MCF 10A (cell line): ENCODE measurements at regions not wholly inside any gene's neighbourhood (a gene's known extent, or its start where the extent isn't known, plus 50 kb on each side); places are given as distances from the start of the nearest gene placed in this dataset.

Experiments
- BruUV-seq: library from RNA; stranded (reverse); fragments of 400-500 nt; replicated peaks from 2 replicates; lab custom pipeline; 2021; lab: Mats Ljungman, UMichigan
- CTCF ChIA-PET: fragments of 300-600 bp; sonication (Branson Sonifier 250); formaldehyde crosslinking; extraction: SDS; loops from one replicate; lab custom pipeline; 2021; ENCODE audit warnings: antibody characterized with exemption, inconsistent platforms; lab: Yijun Ruan, JAX
- POLR2A ChIA-PET: fragments of 300-600, 350-650 bp; sonication (Branson Sonifier 250); formaldehyde crosslinking; extraction: SDS; loops from one replicate; lab custom pipeline; 2020; ENCODE audit warnings: antibody characterized with exemption, inconsistent platforms; lab: Yijun Ruan, JAX
- DNase-seq: peaks from one replicate; pipeline ENCODE4 v3.0.0-alpha.2; 2018; ENCODE audit not compliant: unreplicated experiment
- H3K27ac Mint-ChIP-seq: one replicate; pipeline ENCODE4 v1.8.0; 2022; ENCODE audit warnings: mild to moderate bottlenecking, low read depth, mixed read lengths; ENCODE audit not compliant: unreplicated experiment
- H3K27me3 Mint-ChIP-seq: one replicate; pipeline ENCODE4 v1.8.0; 2022; ENCODE audit warnings: mixed read lengths; ENCODE audit not compliant: insufficient read depth, unreplicated experiment
- H3K36me3 Mint-ChIP-seq: one replicate; pipeline ENCODE4 v1.8.0; 2022; ENCODE audit warnings: mild to moderate bottlenecking, moderate library complexity, mixed read lengths; ENCODE audit not compliant: insufficient read depth, unreplicated experiment
- H3K4me1 Mint-ChIP-seq: one replicate; pipeline ENCODE4 v1.8.0; 2022; ENCODE audit warnings: mixed read lengths; ENCODE audit not compliant: insufficient read depth, unreplicated experiment
- H3K4me3 Mint-ChIP-seq: one replicate; pipeline ENCODE4 v1.8.0; 2022; ENCODE audit warnings: mild to moderate bottlenecking, moderate library complexity, mixed read lengths; ENCODE audit not compliant: unreplicated experiment
- H3K9me3 Mint-ChIP-seq: one replicate; pipeline ENCODE4 v1.8.0; 2022; ENCODE audit warnings: mixed read lengths; ENCODE audit not compliant: unreplicated experiment
- CTCF ChIP-seq: fragments of 200-600 bp; IDR thresholded peaks from one replicate; pipeline ENCODE4 v1.8.0; 2022; ENCODE audit warnings: antibody characterized with exemption, mild to moderate bottlenecking; ENCODE audit not compliant: unreplicated experiment
- intact Hi-C: fragments of 100-400 bp; cut with micrococcal nuclease; formaldehyde crosslinking; loops from 2 replicates; pipeline ENCODE4 v1.14.1; 2022

GRCh38 chr15:75148280-75148679 is 53.4 kb upstream of the C15orf39 start:
- no peak for TF ChIP-seq CTCF
- no peaks in the 10 kb centered on the region for H3K9me3 Mint-ChIP-seq
- ChIA-PET POLR2A (interaction anchor here (0.7 to 1.3 kb wide), 3 partner anchors 8 to 39 kb away, joined by 3 to 4 read pairs (median 3); no protein-coding TSS in a partner anchor), CTCF (no interaction called here)
- no peaks in the 10 kb centered on the region for H3K36me3 Mint-ChIP-seq
- peaks cover 12% of the 10 kb centered on the region for H3K4me1 Mint-ChIP-seq
- no peak for DNase-seq
- no TSS peak for BruUV-seq
- no peak overlapping the region for H3K27ac Mint-ChIP-seq
- H3K27me3 Mint-ChIP-seq: no peaks in the 10 kb centered on the region
- no peak overlapping the region for H3K4me3 Mint-ChIP-seq
- intact Hi-C loops: no loop called here

GRCh38 chr15:75149867-75150709 is 51.6 kb upstream of the C15orf39 start:
- TSS peak; percentile 92 for BruUV-seq
- Mint-ChIP-seq H3K36me3 (no peaks in the 10 kb centered on the region), H3K4me3 (no peak overlapping the region), H3K27ac (peak overlapping the region; percentile 2), H3K4me1 (peaks cover 12% of the 10 kb centered on the region), H3K27me3 (no peaks in the 10 kb centered on the region), H3K9me3 (no peaks in the 10 kb centered on the region)
- ChIA-PET POLR2A (interaction anchor here (0.9 to 1.6 kb wide), 3 partner anchors 24 to 52 kb away, joined by 3 to 6 read pairs (median 3); partner anchors contain the start of gene C15orf39), CTCF (interaction anchor here (0.6 kb wide), 1 partner anchor 499 kb away, joined by 3 read pairs; no protein-coding TSS in a partner anchor)
- TF ChIP-seq CTCF: no peak
- peak; percentile 78 for DNase-seq
- intact Hi-C loops: loop anchor here (5.0 kb wide), 1 partner anchor 43 kb away; no protein-coding TSS in a partner anchor

- H3K36me3 Mint-ChIP-seq: no peaks in the 10 kb centered on the region
- H3K9me3 Mint-ChIP-seq: no peaks in the 10 kb centered on the region
- H3K4me3 Mint-ChIP-seq: no peak overlapping the region
- no peaks in the 10 kb centered on the region for H3K27me3 Mint-ChIP-seq
- TF ChIP-seq CTCF: no peak
- intact Hi-C loops: loop anchor here (5.0 kb wide), 1 partner anchor 44 kb away; no protein-coding TSS in a partner anchor
- peaks cover 12% of the 10 kb centered on the region for H3K4me1 Mint-ChIP-seq
- ChIA-PET POLR2A (interaction anchor here (1.6 kb wide), 1 partner anchor 24 kb away, joined by 3 read pairs; no protein-coding TSS in a partner anchor), CTCF (no interaction called here)
- no peak for DNase-seq
- BruUV-seq: no TSS peak
- no peak overlapping the region for H3K27ac Mint-ChIP-seq
Measured at GRCh38 chr15:75151214-75152128, 50.2 kb upstream of the C15orf39 start.
